ENCODE measurements at regions not wholly inside any gene's neighbourhood (a gene's known extent, or its start where the extent isn't known, plus 50 kb on each side); places are given as distances from the start of the nearest gene placed in this dataset.

DNA sequence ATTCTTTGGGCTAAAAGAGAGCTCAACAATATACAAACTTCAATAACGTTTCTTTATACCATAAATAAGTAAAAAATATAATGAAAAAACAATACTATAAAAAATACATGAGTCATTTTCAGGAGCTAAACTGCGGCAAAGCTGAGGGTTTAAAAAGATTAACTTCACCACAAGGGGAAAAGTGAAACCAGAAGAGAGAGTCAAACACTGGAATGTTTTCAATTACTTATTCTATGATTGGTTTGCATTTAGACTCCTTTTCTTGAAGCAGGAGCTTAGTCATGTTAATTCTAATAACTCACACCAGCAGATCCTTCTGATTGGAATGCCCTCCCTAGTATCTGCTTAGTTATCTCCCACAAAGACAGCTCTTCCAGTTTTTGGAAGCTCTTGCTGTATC, 627.3 kb downstream of the UTRN start:
- TF ChIP-seq, protein P1, sequence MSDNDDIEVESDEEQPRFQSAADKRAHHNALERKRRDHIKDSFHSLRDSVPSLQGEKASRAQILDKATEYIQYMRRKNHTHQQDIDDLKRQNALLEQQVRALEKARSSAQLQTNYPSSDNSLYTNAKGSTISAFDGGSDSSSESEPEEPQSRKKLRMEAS (IDR thresholded peaks at IDR 0.05): no peak
- TF ChIP-seq, protein P2, sequence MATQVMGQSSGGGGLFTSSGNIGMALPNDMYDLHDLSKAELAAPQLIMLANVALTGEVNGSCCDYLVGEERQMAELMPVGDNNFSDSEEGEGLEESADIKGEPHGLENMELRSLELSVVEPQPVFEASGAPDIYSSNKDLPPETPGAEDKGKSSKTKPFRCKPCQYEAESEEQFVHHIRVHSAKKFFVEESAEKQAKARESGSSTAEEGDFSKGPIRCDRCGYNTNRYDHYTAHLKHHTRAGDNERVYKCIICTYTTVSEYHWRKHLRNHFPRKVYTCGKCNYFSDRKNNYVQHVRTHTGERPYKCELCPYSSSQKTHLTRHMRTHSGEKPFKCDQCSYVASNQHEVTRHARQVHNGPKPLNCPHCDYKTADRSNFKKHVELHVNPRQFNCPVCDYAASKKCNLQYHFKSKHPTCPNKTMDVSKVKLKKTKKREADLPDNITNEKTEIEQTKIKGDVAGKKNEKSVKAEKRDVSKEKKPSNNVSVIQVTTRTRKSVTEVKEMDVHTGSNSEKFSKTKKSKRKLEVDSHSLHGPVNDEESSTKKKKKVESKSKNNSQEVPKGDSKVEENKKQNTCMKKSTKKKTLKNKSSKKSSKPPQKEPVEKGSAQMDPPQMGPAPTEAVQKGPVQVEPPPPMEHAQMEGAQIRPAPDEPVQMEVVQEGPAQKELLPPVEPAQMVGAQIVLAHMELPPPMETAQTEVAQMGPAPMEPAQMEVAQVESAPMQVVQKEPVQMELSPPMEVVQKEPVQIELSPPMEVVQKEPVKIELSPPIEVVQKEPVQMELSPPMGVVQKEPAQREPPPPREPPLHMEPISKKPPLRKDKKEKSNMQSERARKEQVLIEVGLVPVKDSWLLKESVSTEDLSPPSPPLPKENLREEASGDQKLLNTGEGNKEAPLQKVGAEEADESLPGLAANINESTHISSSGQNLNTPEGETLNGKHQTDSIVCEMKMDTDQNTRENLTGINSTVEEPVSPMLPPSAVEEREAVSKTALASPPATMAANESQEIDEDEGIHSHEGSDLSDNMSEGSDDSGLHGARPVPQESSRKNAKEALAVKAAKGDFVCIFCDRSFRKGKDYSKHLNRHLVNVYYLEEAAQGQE (IDR thresholded peaks at IDR 0.05; ENCODE audit: low read depth): no peak
- TF ChIP-seq EP300 (IDR thresholded peaks at IDR 0.05; ENCODE audit: borderline replicate concordance) (no peak), TEAD4 (IDR thresholded peaks at IDR 0.05) (no peak), RAD21 (IDR thresholded peaks at IDR 0.05; ENCODE audit: low read depth) (no peak), FOXM1 (IDR thresholded peaks at IDR 0.05; ENCODE audit: borderline replicate concordance, low read depth) (no peak), EGR1 (IDR thresholded peaks at IDR 0.05) (no peak), YY1 (IDR thresholded peaks at IDR 0.05; ENCODE audit: low read depth) (no peak), CREB1 (IDR thresholded peaks at IDR 0.05; ENCODE audit: low read depth) (no peak), CEBPB (IDR thresholded peaks at IDR 0.05) (no peak), TCF12 (IDR thresholded peaks at IDR 0.05; ENCODE audit: low read depth) (no peak), ZBTB7A (IDR thresholded peaks at IDR 0.05; ENCODE audit: low read depth) (no peak)
- TF ChIP-seq, protein P3, sequence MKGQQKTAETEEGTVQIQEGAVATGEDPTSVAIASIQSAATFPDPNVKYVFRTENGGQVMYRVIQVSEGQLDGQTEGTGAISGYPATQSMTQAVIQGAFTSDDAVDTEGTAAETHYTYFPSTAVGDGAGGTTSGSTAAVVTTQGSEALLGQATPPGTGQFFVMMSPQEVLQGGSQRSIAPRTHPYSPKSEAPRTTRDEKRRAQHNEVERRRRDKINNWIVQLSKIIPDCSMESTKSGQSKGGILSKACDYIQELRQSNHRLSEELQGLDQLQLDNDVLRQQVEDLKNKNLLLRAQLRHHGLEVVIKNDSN (IDR thresholded peaks at IDR 0.05): no peak
